ENCODE measurements at regions not wholly inside any gene's neighbourhood (a gene's known extent, or its start where the extent isn't known, plus 50 kb on each side); places are given as distances from the start of the nearest gene placed in this dataset.

DNA sequence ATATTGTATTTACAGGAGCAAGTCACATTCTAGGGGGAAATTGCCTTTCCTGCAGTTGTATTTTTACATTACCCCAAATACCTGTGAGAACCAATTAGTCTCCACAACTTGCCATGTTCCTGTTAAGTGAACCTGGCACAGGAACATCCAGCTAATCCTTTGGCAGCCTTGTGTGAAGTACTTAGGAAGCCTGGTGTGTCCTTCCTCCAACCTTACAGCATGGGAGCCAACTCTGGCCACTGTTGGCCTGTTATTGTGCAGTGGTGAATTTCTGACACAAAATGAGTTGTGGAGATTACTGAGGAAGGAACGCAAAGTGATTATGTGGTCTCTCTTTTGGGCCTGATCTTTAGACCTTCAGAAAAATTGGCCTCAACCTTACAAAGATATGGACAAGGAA is 238.0 kb upstream of the PITX2 start:
- Histone ChIP-seq H3K27me3 (ENCODE audit: insufficient read depth, low read depth) (no peaks in the 10 kb centered on the region), H3K36me3 (ENCODE audit: insufficient read depth) (no peaks in the 10 kb centered on the region), H2AFZ (ENCODE audit: low read depth) (no peak overlapping the region), H3K4me1 (ENCODE audit: low read depth, poor library complexity, severe bottlenecking) (no peaks in the 10 kb centered on the region), H4K20me1 (ENCODE audit: insufficient read depth) (no peaks in the 10 kb centered on the region), H3K27ac (no peak overlapping the region), H3K4me2 (no peak overlapping the region), H3K9ac (no peak overlapping the region), H3K4me3 (IDR thresholded peaks at IDR 0.05; ENCODE audit: insufficient read depth, low read depth, low read length) (no peak overlapping the region), H3K79me2 (ENCODE audit: insufficient read depth, low read depth) (no peaks in the 10 kb centered on the region)
- TF ChIP-seq, protein P1, sequence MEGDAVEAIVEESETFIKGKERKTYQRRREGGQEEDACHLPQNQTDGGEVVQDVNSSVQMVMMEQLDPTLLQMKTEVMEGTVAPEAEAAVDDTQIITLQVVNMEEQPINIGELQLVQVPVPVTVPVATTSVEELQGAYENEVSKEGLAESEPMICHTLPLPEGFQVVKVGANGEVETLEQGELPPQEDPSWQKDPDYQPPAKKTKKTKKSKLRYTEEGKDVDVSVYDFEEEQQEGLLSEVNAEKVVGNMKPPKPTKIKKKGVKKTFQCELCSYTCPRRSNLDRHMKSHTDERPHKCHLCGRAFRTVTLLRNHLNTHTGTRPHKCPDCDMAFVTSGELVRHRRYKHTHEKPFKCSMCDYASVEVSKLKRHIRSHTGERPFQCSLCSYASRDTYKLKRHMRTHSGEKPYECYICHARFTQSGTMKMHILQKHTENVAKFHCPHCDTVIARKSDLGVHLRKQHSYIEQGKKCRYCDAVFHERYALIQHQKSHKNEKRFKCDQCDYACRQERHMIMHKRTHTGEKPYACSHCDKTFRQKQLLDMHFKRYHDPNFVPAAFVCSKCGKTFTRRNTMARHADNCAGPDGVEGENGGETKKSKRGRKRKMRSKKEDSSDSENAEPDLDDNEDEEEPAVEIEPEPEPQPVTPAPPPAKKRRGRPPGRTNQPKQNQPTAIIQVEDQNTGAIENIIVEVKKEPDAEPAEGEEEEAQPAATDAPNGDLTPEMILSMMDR (conservative IDR thresholded peaks at IDR 0.05; ENCODE audit: low read depth, low read length), result no peak

DNA sequence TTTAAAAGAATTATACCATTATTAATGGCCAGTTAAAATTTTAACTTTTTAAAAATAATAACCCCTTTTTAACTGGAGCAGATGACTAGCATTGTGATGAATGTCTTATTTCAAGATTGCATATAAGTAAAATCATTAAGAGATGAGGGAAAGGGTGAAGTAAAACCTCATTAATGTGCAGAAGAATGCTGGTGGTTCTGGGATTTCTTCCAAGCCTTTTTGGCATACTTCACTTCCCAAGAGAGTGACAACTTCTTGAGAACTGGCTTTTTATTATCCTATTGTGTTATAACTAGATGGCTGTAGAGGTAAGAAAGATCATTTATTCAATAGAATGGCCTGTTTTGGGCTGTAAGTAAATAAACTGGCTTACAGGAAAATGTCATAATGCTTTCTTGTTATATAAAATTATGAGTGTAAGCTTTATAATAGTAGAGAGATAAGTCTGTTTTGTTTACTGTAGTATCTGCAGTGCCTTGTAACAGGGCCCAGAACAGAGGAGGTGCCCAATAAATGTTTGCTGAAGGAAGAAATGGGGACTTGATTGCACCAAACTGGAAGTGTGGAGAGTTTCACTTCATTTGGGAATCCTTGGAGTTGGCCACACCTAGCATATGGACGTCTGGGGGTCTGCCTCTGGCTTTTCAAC is 242.9 kb upstream of the PITX2 start:
- Histone ChIP-seq H3K9ac (no peak overlapping the region), H3K27me3 (ENCODE audit: insufficient read depth, low read depth) (no peaks in the 10 kb centered on the region), H3K27ac (no peak overlapping the region), H3K79me2 (ENCODE audit: insufficient read depth, low read depth) (no peaks in the 10 kb centered on the region), H3K36me3 (ENCODE audit: insufficient read depth) (no peaks in the 10 kb centered on the region), H3K4me2 (no peak overlapping the region), H4K20me1 (ENCODE audit: insufficient read depth) (no peaks in the 10 kb centered on the region), H3K4me3 (IDR thresholded peaks at IDR 0.05; ENCODE audit: insufficient read depth, low read depth, low read length) (no peak overlapping the region), H3K4me1 (ENCODE audit: low read depth, poor library complexity, severe bottlenecking) (peaks cover 13% of the 10 kb centered on the region), H2AFZ (ENCODE audit: low read depth) (no peak overlapping the region)
- TF ChIP-seq, protein P1 (conservative IDR thresholded peaks at IDR 0.05; ENCODE audit: low read depth, low read length), result no peak

DNA sequence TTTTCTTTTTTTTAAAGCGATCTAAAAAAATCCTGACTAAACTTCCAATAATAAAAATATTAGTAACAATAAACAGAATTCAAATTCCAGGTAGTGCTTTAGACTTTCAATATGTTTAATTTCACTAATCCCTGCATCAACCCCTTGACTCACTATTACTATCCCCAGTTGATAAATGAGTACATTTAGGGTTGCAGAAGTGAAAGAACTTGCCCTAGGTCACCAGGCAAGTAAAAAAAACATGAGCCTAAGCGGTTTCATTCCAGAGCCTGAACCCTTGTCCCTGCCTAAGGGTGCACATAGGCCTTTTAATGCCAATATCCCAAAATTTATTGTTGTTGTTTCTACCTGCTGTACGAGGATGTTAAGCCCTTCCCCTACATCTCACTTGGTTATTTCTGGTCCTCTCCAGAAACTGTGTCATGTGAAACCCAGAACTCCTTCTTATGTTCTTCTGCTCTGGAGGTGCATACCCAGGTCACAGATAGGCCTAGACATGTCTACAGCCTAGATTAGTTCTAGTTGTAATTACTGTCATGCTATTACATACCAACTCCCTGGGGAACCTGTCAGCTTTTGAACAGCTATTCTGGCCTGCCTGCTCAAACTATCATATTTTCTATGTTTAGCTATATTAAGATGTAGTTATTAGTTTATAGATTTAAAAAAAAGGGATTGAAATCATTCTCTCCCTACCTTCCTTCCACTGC is 244.5 kb upstream of the PITX2 start:
- Histone ChIP-seq H2AFZ (ENCODE audit: low read depth) (no peak overlapping the region), H3K27ac (no peak overlapping the region), H3K4me3 (IDR thresholded peaks at IDR 0.05; ENCODE audit: insufficient read depth, low read depth, low read length) (no peak overlapping the region), H3K9ac (no peak overlapping the region), H3K79me2 (ENCODE audit: insufficient read depth, low read depth) (no peaks in the 10 kb centered on the region), H3K36me3 (ENCODE audit: insufficient read depth) (no peaks in the 10 kb centered on the region), H3K27me3 (ENCODE audit: insufficient read depth, low read depth) (no peaks in the 10 kb centered on the region), H3K4me2 (no peak overlapping the region), H3K4me1 (ENCODE audit: low read depth, poor library complexity, severe bottlenecking) (peaks cover 13% of the 10 kb centered on the region), H4K20me1 (ENCODE audit: insufficient read depth) (no peaks in the 10 kb centered on the region)
- TF ChIP-seq, protein P1 (conservative IDR thresholded peaks at IDR 0.05; ENCODE audit: low read depth, low read length), result no peak

DNA sequence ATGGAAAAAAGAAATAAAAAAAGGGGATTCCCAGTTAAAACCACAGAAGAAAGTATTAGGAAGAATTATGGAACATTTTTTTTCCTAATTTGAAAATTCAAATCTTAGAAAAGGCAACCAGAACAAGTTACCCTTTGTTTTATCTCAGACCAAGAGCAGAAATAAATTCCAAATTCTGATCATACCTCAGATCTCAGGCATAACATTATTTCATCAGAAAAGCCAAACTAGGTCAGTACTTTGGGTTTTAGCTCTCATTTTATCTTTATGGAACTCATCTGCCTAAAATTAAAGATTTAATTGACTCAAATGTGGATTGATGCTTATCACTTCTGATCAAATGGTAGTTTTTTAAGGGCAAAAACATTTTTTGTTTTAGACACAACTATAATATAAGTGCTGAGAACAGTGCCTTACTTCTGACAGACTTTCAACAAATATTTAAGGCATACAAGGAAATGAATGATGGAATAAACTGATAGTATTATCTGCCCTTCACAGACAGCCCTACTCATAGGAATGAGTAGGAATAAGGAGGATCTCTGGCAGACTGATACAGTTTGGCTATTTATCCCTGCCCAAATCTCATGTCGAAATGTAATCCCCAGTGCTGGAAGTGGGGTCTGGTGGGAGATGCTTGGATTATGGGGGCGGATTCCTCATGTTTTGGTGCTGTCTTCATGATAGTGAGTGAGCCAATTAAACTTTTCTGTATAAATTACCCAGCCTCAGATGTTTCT is 245.3 kb upstream of the PITX2 start:
- peaks cover 13% of the 10 kb centered on the region for H3K4me1 ChIP-seq (ENCODE audit: low read depth, poor library complexity, severe bottlenecking)
- H3K9ac ChIP-seq, result no peak overlapping the region
- no peak overlapping the region for H3K4me3 ChIP-seq (IDR thresholded peaks at IDR 0.05; ENCODE audit: insufficient read depth, low read depth, low read length)
- no peak overlapping the region for H3K4me2 ChIP-seq
- no peaks in the 10 kb centered on the region for H4K20me1 ChIP-seq (ENCODE audit: insufficient read depth)
- TF ChIP-seq, protein P1 (conservative IDR thresholded peaks at IDR 0.05; ENCODE audit: low read depth, low read length), result no peak
- no peak overlapping the region for H2AFZ ChIP-seq (ENCODE audit: low read depth)
- no peaks in the 10 kb centered on the region for H3K79me2 ChIP-seq (ENCODE audit: insufficient read depth, low read depth)
- no peaks in the 10 kb centered on the region for H3K27me3 ChIP-seq (ENCODE audit: insufficient read depth, low read depth)
- H3K27ac ChIP-seq, result no peak overlapping the region
- H3K36me3 ChIP-seq (ENCODE audit: insufficient read depth), result no peaks in the 10 kb centered on the region
